ENCODE measurements at regions not wholly inside any gene's neighbourhood (a gene's known extent, or its start where the extent isn't known, plus 50 kb on each side); places are given as distances from the start of the nearest gene placed in this dataset.
"Not testable (repeated sequence)": the region's sequence is repeated elsewhere in the genome, so short reads cannot be mapped to it uniquely, and the experiment has no call there.

DNA sequence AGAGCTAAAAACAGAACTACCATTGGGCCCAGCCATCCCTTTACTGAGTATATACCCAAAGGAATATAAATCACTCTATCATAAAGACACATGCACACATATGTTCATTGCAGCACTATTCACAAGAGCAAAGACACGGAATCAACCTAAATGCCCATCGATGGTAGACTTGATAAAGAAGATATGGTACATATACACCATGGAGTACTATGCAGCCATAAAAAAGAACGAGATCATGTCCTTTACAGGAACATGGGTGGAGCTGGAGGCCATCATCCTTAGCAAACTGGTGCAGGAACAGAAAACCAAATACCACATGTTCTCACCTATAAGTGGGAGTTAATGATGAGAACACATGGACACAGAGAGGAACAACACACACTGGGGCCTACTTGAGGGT lies 227.1 kb upstream of the RBBP8 start:
- not testable (repeated sequence) for TF ChIP-seq POLR2A (IDR thresholded peaks at IDR 0.05; ENCODE audit: low read length); CTCF (IDR thresholded peaks at IDR 0.05)
